Spinal cord (tissue), 9 donors: ENCODE measurements at regions not wholly inside any gene's neighbourhood (a gene's known extent, or its start where the extent isn't known, plus 50 kb on each side); places are given as distances from the start of the nearest gene placed in this dataset.

Experiments
- DNase-seq, 6 donors: peaks; one replicate each; pipeline versions ENCODE4 v3.0.0 to v3.0.0-alpha.2; 2013 to 2015; ENCODE audit warnings: low spot score in 6 of 6, low read depth in 4 of 6
- H3K27ac ChIP-seq: one replicate; pipeline ENCODE4 v1.5.1; 2013; ENCODE audit warnings: low read depth, low read length, control low read depth
- H3K27me3 ChIP-seq: one replicate; pipeline ENCODE4 v1.6.1; 2013; ENCODE audit warnings: low read length; ENCODE audit not compliant: control insufficient read depth, insufficient read depth
- H3K36me3 ChIP-seq: one replicate; pipeline ENCODE4 v1.6.1; 2013; ENCODE audit warnings: low read length; ENCODE audit not compliant: control insufficient read depth, insufficient read depth
- H3K4me1 ChIP-seq: one replicate; pipeline ENCODE4 v1.6.1; 2013; ENCODE audit warnings: low read length; ENCODE audit not compliant: control insufficient read depth, insufficient read depth
- H3K4me3 ChIP-seq: one replicate; pipeline ENCODE4 v1.5.1; 2013; ENCODE audit warnings: low read depth, low read length, control low read depth
- H3K9me3 ChIP-seq: one replicate; pipeline ENCODE4 v1.6.1; 2013; ENCODE audit warnings: low read length; ENCODE audit not compliant: control insufficient read depth, insufficient read depth
- WGBS: methylation state at CpG from one replicate; pipeline ENCODE4 v1.1.5; 2013; ENCODE audit warnings: missing lambda C conversion rate; ENCODE audit not compliant: insufficient coverage; 5-methylcytosine and 5-hydroxymethylcytosine counted together
- donor health status: healthy.

DNA sequence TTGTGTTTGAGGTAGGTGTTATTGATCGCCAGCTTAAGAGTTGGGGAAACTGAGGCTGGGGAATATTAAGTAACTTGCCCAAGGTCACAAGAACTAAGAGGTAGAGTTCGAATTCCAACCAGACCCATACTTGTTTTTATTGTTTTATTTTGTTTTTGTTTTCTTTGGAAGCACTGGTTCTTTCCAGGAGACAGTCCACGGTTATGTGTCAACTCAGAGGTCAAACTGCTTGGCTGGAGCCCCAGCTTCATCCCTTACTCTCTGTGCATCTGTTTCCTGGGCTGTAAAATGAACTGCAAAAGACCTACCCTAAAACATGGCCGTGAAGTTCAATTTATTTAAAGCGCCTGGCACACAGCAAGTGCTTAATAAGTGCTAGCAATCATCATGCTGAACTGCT, 74.4 kb upstream of the MAP1LC3B2 start:
- no peaks in the 10 kb centered on the region for H3K36me3 ChIP-seq
- no peak overlapping the region for H3K4me3 ChIP-seq
- DNase-seq: peak in 1 of 6 donors; percentile 49
- H3K4me1 ChIP-seq: peaks cover 4% of the 10 kb centered on the region
- WGBS: 29% methylated on average over 1 of the region's 5 CpGs
- no peak overlapping the region for H3K27ac ChIP-seq
- H3K27me3 ChIP-seq: no peaks in the 10 kb centered on the region
- no peaks in the 10 kb centered on the region for H3K9me3 ChIP-seq

DNA sequence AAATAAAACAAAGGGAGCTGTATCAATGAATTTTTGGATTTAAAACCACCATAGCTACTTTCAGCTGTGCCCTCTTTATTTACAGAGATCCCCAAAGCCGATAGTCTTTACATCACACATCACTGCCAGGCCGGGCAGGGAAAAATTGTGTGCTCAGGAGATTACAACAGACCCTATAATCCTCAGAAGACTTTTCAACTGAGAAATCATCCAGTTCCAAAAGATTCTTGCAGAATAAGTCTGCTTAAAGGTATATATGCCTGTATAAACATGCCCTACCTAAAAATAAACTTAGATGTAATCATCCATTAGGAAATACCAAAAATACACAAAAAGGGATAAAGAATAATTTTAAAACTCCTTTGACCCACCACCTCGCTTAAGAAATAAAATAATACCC, 70.1 kb upstream of the MAP1LC3B2 start:
- no peak for DNase-seq
- Histone ChIP-seq H3K9me3 (no peaks in the 10 kb centered on the region), H3K36me3 (no peaks in the 10 kb centered on the region), H3K4me3 (no peak overlapping the region), H3K27ac (no peak overlapping the region), H3K27me3 (no peaks in the 10 kb centered on the region), H3K4me1 (no peaks in the 10 kb centered on the region)
- 90% methylated on average over 2 of the region's 3 CpGs for WGBS

DNA sequence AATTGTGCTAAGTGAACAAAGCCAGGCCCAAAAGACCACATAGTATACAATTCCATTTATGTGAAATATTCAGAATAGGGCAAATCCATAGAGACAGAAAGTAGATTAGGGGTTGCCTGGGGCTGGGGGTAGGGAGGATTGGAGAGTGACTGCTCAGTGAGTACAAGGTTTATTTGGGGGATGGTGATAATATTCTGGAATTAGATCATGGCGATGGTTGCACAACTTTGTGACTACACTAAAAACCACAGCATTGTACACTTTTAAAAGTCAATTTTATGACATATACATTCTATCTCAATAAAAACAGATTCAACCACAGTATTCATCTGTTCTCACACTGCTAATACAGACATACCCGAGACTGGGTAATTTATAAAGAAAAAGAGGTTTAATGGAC, 68.7 kb upstream of the MAP1LC3B2 start:
- no peaks in the 10 kb centered on the region for H3K4me1 ChIP-seq
- WGBS: no CpG with 5 or more reads among the region's 2 CpGs
- no peak overlapping the region for H3K27ac ChIP-seq
- no peaks in the 10 kb centered on the region for H3K9me3 ChIP-seq
- H3K36me3 ChIP-seq: no peaks in the 10 kb centered on the region
- DNase-seq: no peak
- H3K4me3 ChIP-seq: no peak overlapping the region
- no peaks in the 10 kb centered on the region for H3K27me3 ChIP-seq

GRCh38 chr12:116492703-116493324, 66.4 kb upstream of the MAP1LC3B2 start:
- Histone ChIP-seq H3K4me1 (no peaks in the 10 kb centered on the region), H3K27ac (no peak overlapping the region), H3K4me3 (no peak overlapping the region), H3K36me3 (no peaks in the 10 kb centered on the region), H3K27me3 (no peaks in the 10 kb centered on the region), H3K9me3 (no peaks in the 10 kb centered on the region)
- no peak for DNase-seq
- 89% methylated on average over 7 of the region's 8 CpGs for WGBS

- Histone ChIP-seq H3K27ac (no peak overlapping the region), H3K27me3 (no peaks in the 10 kb centered on the region), H3K4me3 (no peak overlapping the region), H3K9me3 (no peaks in the 10 kb centered on the region), H3K36me3 (no peaks in the 10 kb centered on the region), H3K4me1 (no peaks in the 10 kb centered on the region)
- WGBS: 77% methylated on average over 2 of the region's 2 CpGs
- DNase-seq: no peak
These were observed 63.9 kb upstream of the MAP1LC3B2 start for GRCh38 chr12:116495260-116495659.

GRCh38 chr12:116497051-116497591, 62.1 kb upstream of the MAP1LC3B2 start:
- Histone ChIP-seq H3K4me1 (peaks cover 4% of the 10 kb centered on the region), H3K27me3 (no peaks in the 10 kb centered on the region), H3K27ac (no peak overlapping the region), H3K4me3 (no peak overlapping the region), H3K36me3 (no peaks in the 10 kb centered on the region), H3K9me3 (no peaks in the 10 kb centered on the region)
- DNase-seq: no peak
- 78% methylated on average over 15 of the region's 15 CpGs for WGBS

- Histone ChIP-seq H3K4me3 (no peak overlapping the region), H3K27ac (no peak overlapping the region), H3K4me1 (peaks cover 7% of the 10 kb centered on the region), H3K9me3 (no peaks in the 10 kb centered on the region), H3K27me3 (no peaks in the 10 kb centered on the region), H3K36me3 (no peaks in the 10 kb centered on the region)
- no peak for DNase-seq
- 80% methylated on average over 1 of the region's 1 CpG for WGBS
These were observed 60.7 kb upstream of the MAP1LC3B2 start for GRCh38 chr12:116498471-116498870.

DNA sequence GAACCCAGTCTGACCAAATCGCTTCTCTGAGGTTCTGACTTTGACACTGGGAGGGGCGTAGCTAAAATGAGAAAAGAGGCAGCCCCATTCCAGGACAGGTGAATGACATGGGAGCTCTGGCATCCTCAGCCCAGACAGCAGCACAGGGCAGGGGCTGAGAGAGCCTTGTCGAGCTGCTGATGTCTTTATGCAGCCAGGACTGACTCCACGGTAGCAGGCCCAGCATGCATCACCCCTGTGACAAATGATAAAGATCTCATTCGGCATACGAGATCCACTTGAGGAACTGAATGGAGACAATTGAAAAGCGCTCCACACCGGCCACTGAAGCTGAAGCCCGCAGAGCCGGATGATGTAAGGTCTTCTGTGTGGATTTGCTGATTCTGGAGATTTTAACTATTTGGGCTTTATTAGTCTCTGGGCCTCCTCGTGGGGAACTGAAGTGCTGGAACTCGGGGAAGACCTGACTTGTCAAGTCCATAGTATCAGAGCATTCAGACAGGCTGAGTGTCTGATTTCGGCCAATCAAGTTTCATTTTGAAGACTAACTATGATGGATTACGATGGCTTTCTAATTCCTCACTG, 56.9 kb upstream of the MAP1LC3B2 start:
- peak in 1 of 6 donors; percentile 48 for DNase-seq
- Histone ChIP-seq H3K9me3 (no peaks in the 10 kb centered on the region), H3K4me1 (peaks cover 17% of the 10 kb centered on the region), H3K36me3 (no peaks in the 10 kb centered on the region), H3K27ac (no peak overlapping the region), H3K27me3 (no peaks in the 10 kb centered on the region), H3K4me3 (no peak overlapping the region)
- 39% methylated on average over 12 of the region's 14 CpGs for WGBS

DNA sequence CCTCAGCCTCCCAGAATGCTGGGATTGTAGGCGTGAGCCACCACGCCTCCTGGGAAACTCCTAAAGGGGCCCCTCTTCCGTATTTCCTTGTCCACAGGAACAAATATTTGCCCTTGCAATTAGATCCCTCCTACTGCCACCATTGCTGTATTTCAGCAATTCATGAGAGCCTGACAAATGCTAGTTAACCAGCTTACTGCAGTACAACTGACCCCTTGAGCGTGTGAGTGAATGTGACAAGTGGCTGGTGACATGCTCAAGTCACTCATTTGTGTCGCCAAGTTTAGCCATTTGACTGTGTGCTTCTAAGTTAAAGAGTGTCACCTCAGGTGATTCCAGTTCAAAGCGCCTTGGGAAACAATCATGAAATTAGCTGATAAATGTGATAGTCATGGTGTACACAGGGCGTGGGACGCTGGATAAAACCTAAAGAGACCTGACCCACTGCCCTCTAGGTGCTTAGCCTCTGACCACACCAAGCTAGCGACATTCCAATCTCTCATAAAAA, 56.1 kb upstream of the MAP1LC3B2 start:
- Histone ChIP-seq H3K9me3 (no peaks in the 10 kb centered on the region), H3K27me3 (no peaks in the 10 kb centered on the region), H3K27ac (no peak overlapping the region), H3K36me3 (no peaks in the 10 kb centered on the region), H3K4me3 (no peak overlapping the region), H3K4me1 (peaks cover 24% of the 10 kb centered on the region)
- WGBS: 88% methylated on average over 7 of the region's 9 CpGs
- no peak for DNase-seq

GRCh38 chr12:116504438-116504837, 54.7 kb upstream of the MAP1LC3B2 start:
- Histone ChIP-seq H3K27ac (no peak overlapping the region), H3K9me3 (no peaks in the 10 kb centered on the region), H3K36me3 (no peaks in the 10 kb centered on the region), H3K4me3 (no peak overlapping the region), H3K4me1 (peaks cover 34% of the 10 kb centered on the region), H3K27me3 (no peaks in the 10 kb centered on the region)
- WGBS: no CpG with 5 or more reads among the region's 4 CpGs
- no peak for DNase-seq
